RKO (cell line): ENCODE measurements at regions not wholly inside any gene's neighbourhood (a gene's known extent, or its start where the extent isn't known, plus 50 kb on each side); places are given as distances from the start of the nearest gene placed in this dataset.

Experiments
- DNase-seq: peaks from one replicate; pipeline ENCODE4 v3.0.0-alpha.2; 2016; ENCODE audit warnings: low spot score

DNA sequence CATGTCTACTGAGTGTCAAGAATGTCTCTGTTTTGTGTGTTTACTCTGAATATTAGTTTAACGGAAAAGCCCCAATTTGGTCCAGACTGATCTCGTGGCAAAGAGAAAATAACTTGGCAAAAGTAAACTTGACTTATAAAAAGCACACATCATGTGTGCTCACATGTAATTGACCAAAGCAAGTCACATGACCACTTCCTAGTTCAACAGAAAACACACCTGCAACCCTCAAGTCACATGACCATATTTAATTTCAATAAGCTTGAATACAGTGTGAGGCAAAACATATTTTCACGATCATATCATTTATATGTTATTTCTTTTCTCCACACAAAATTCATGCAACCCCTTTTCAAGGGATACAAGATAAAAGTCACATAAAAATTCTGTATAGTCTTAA lies 662.4 kb downstream of the SLITRK1 start:
- no peak for DNase-seq

DNA sequence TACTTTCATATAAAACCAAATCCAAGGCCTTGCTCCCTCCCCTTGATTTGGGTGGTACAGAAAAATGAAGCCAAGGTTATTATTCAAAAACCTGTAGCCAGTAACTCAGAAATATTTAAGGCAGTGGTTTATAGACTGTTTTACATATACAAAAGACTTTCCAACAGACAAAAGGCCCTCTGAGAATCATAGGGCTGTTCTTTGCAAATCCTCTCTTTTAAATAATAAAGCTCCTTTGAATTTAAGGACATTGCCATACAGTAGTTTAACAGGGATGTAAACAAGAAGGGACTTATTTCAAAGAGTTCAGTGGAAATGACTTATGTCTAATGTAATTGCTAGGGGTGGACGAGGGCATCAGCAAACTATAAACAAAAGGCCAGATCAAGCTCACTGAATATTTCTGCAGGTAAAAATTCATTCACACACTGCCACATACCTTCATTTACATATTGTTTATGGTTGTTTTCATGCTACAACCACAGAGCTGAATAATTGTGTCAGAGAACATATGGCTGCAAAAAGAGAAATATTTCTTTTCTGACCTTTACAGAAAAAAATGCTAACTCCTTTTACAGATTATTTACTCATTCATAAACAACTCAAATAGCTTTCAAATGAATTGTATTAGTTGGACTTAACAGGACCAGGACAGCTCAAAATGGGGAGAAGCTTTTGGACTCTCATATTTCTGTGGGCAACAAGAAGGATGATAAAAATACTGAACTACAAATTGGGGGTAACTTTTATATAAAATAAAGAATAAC lies 665.6 kb downstream of the SLITRK1 start:
- no peak for DNase-seq

DNA sequence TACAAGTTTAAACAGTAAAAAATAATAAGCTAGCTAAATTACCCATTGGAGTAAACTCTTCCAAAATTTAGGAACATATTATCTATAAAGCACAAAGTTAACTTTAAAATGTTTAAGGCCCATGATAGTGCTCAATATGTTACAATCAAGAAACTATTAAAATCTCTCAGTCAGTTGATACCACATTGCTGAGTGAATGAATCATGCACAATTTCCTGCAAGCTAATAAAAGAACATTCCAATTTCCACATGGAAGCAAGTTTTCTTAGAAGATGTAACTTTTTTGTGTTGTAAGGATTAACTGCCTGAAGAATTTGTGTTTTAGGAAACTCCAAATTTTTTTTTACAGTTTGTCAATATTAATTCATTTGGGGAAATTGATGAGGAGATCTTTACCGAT lies 666.6 kb downstream of the SLITRK1 start:
- peak; percentile 5 for DNase-seq

DNA sequence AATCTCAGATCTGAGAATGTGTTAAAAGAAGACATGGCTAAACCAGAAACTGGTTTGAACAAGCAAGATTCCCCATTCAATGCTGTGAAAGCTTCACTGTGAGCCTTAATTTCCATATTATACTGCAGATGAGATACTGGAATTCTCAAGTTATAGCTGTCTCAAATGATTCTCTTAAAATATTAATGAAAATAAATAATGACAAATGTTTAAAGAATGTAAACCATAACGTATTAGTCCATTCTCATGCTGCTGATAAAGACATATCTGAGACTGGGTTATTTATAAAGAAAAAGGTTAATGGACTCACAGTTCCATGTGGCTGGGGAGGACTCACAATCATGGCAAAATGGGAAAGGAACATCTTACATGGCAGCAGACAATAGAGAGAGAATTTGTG lies 667.8 kb downstream of the SLITRK1 start:
- no peak for DNase-seq

DNA sequence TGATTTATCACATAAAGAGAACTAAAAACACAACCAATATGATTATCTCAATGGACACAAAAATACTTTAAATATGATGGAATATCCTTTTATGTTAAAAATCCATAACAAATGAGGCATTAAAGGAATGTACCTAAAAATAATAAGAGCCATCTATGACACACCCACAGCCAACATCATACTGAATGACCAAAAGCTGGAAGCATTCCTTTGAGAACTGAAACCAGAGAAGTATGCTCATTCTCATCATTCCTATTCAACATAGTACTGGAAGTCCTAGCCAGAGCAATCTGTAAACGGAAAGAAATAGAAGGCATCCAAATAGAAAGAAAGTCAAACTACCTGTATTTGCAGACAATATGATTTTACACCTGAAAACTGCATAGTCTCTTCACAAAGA lies 671.0 kb downstream of the SLITRK1 start:
- DNase-seq, result no peak

DNA sequence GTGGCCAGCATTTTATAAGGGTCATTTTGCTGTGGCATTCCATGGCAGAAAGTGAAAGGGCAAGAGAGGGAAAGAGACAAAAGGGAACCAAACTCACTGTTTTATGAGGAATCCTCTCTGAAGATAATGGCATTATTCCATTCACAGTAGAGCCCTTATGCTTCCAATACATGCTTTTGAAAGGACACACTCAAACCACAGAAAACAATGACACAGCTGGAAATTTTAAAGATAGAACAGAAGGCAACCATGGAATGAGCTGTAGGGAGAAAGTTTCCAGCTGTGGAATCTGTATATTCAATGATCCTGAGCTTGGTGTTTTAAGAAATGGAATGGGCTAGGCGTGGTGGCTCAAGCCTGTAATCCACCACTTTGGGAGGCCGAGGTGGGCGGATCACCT lies 677.4 kb downstream of the SLITRK1 start:
- no peak for DNase-seq

DNA sequence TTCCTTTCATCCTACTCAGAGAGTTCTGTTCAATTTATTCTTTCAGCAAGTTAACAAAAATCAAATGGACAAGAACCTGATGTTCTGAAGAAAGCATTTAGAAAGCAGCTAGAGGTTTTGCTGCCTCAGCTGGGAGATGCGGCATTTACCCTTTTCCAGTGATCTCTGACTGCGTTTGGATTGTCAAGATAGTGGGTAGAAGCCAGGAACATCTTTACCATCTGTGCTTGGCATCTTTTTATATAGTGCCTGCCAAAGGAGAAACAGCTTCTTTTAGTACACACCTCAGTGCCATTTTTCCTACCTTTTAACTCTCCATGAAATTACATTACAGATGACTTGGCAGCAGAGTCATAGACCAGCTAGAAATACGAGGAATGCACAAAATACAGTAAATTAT lies 680.8 kb downstream of the SLITRK1 start:
- DNase-seq, result no peak

DNA sequence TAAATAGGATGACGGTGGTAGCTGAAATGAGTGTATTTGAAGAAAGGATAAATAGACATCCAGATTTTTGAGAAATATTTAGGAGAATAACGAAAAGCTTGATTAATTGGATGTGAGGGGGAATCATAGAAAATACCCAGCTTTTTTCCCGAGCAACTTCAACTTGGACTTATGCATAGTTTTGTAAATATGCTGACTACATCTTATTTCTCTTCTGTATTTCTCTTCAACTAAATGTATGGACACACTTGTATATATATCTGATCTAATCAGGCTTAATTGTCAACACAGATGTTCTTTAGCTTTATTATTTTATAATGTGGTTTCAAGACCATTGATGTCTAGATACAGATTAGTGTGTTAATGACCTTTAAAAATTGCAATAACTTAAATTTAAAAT lies 685.0 kb downstream of the SLITRK1 start:
- no peak for DNase-seq

DNA sequence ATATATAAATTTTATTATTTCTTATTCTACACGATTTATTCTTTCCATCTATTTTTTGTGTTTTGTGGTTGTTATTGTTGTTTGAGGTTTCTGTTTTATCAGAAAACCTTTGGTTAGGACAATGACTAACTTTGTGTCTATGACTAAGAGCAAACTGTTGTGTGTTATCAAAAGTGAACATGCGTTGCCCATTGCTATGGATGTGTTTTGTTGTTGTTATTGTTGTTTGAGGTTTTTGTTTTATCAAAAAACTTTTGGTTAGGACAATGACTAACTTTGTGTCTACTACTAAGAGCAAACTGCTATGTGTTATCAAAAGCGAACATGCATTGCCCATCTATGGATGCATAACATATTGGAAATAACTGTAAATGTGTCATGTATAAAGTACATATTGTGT lies 692.3 kb downstream of the SLITRK1 start:
- DNase-seq, result no peak

DNA sequence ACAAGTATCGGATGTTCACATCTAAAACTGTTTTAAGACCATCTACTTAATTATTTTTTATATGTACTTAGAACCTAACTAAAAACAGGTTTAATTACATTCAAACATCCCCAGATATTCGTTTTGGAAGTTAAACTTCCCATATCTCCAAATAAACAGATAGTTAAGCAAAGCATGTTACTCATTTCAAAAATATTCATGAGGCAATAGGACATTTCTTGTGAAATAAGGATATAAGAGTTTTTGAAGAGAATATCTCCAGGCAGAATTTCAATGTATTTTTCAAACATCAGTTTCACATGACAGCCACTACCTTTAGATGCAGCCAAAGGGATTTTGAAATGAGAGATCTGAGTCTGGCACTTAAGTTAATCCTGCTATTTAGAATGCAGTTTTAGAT lies 697.5 kb downstream of the SLITRK1 start:
- DNase-seq, result no peak

DNA sequence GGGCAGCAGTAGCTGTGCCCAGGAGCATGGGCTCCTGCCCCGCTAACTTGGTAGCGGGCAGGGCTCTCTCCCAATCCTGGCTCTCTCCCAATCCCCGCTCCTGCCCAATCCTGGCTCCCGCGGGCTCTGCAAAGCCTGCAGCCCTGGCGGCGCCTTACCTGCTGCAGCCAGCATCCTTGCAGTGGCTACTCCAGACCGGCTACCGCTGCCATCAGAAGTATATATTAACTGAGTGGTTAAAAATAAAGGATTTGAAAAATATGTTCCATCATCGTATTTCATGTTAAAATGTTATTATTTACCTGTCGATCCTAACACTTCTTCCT lies 698.2 kb downstream of the SLITRK1 start:
- DNase-seq, result no peak

DNA sequence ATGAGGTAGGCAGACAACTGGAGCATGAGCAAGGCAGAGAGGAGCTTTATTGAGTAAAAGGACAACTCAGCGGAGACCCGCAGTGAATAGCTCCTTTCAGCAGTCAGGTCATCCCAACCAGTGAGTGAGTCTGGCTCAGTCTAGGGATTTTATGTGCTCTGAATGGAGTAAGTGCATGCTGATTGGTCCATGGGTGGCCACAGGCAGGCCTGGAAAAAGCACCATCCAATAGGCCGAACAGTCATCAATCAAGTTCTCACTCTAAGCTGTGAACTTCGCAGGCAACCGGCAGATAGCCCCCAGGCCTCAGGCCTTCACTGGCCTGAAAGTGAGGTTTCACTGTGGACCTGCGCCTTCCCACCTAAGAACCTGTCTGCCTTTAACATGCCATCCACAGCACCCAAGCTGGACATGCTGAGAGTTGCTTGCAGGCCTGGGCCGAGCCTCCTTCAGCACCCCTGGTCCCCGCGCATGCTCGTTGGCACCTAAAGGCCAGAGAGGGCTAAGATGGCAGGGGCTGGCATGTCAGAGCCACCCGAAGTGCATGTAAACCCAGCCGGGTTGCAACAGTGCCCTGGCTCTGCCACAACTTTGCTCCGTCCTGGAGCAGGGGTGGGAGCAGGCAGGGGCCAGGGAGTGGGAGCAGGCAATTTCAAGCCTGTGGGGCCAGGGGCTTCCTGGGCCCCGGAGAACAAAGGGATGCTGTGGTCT lies 698.7 kb downstream of the SLITRK1 start:
- DNase-seq, result no peak

DNA sequence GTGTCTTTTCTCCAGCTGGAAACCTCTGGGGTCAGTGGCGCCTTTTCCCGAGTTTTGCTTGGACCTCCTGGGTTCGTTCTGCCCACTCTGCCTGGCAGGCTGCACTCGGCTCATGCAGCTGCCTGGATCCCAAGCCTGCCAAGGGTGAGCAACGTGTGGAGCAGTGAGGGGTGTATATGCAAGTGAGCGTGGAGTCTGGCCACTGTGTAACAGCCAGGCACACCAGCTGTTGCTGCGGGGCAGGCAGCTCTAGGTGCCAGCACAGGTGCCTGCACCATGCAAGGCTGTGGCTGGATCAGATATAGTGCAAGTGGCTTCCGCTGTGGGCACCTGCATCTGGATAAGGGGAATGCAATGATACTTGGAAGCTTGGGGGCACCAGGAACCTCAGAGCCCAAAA lies 699.4 kb downstream of the SLITRK1 start:
- no peak for DNase-seq

DNA sequence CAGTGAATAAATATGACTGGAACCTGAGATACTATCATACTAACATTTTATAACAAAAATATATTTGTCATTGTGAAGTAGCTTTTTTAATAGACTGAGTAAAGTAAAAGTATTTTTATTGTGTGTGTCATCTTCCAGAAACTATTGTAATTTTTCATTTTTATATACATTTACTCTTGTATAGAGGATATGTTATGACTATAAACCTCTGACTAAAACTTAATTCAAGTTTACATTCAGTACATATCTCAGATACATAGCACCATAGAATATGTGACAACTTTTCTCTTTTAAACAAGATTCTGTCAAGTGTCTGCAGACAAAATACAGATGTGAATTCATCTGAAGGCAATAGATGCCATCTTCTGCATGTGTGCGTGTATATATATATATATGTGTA lies 704.3 kb downstream of the SLITRK1 start:
- no peak for DNase-seq

DNA sequence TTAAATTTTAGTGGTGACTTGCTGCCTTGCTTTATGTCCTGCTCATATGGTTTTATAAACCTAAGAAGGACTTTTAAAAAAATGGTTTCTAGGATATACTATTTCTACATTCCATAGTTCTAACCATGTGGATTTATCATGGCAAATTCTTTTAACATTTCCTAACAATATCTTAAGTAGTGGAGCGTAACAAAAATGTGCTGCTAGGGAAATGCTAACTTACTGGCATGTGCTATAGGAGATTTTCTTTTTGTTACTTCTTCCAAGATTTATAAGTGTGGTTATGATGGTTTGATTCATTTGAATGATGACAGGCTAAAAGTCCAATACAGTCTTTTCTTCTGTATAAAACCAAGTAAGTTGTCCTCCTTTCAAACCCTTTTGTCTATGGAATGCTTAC lies 713.7 kb downstream of the SLITRK1 start:
- no peak for DNase-seq

DNA sequence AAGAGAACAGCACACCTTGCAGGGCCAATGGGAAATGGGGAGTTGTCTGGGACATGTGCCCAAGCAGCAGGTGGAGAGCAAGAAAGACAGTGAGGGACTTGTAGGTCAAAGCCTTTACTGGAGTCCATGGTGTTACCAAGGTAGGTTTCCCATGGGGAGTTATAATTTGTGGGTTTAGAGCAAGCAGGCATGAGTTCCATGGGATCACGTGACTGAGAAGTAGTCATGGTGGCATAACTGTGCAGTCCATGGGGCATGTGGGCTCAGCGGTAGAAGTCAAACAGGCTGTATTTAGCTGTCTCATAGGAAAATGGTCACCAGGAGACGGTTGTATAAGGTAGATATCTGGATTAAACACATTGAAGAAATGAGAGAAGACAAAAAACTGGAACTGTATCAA lies 715.1 kb downstream of the SLITRK1 start:
- DNase-seq, result no peak

DNA sequence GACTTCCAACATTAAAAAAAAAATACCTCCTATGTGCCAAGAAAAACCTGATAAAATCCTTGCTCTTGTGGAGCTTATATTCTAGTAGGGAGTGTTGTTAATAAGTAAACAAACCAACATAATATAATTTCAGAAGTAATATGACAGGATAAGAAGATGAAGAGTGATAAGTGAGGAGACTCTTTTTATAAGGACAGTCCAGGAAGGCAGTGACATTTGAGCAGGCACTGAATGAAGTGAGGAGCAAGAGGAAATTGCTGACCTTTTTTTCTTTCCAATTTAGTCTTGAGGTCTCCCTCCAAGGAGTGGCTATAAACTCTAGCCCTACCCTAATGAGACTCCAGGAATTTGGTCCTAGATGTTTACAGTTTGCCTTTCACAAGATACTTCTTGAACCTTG lies 715.7 kb downstream of the SLITRK1 start:
- no peak for DNase-seq

DNA sequence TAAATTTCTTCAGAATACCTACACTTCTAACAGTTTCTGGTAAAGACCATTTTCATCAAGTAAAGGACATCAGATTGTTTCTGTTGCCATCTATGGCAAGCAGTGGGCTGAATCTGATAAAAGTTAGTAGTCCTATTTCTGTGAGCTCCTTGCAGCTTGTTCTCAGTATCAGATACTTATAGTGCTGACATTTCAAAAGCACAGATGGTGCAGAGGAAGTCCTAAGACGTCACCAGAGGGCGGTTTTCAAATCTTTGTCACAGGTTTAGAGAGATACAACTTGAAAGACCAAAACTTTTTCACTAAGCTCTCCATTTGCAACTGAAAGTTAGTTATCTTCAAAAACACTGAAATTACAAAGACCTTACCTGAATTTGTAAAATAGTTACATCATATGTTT lies 719.8 kb downstream of the SLITRK1 start:
- DNase-seq, result no peak

DNA sequence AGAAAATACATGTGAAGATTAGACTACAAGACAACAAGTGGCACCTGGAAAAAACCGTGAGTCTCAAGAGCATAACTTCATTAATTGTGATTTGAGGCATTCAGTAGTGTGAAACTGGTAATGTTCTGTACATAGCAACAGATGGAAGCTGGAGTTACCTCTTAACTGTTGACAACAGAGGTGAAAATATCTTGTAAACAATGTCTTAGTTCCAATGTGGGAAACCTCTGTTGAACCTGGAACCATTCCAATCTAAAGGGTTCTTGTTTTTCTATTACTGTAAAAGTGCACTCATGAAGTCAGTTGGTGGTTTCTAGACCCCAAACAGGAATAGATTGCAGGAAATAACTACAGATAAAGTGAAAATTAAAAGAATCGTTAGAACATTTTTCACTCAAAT lies 728.4 kb downstream of the SLITRK1 start:
- DNase-seq, result no peak

DNA sequence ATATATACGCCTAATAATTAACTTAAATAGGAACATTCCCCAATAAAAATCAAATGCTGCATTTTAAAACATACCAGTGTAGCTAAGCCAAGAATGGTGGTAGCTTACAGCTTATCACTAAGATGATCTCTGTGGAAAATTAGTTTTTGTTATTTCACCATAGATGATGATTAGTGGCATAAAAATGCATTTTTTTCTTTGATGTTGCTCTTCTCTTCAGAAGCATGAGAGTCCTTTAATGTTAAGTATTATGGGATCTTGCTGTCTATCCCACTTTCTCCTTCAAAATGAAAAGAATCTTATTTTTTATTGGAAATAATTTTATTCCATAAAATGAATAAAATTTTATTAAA lies 731.0 kb downstream of the SLITRK1 start:
- DNase-seq, result no peak

DNA sequence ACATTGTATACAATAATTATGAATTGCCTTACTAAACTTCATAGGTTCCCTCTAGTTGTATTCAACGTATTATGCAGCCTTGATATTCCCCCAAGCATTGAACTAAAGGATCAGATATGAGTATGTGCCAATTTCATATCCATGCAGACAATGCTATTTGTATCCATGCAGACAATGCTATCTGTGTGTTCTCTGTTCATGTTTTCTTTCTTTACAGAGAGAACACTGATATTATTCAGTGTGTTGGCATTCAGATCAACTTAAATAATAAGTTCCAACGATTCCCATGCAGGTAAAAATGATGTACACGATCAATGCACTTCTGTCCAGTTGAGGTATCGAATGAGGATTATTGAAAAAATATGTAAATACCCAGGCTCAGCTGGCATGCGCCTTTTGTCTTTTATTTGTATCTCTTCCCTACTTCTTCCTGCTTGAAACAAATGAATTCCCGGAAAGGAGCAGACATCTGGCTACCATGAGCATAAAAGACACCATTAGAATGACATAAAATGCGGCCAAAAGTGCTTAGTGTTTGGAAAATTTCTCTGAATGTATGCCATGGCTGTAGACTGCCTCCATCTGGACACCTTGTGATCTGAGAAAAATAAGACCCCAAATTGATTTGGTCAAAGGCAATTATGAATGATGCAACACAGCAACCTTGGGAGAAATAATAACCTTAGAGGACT lies 731.5 kb downstream of the SLITRK1 start:
- no peak for DNase-seq

DNA sequence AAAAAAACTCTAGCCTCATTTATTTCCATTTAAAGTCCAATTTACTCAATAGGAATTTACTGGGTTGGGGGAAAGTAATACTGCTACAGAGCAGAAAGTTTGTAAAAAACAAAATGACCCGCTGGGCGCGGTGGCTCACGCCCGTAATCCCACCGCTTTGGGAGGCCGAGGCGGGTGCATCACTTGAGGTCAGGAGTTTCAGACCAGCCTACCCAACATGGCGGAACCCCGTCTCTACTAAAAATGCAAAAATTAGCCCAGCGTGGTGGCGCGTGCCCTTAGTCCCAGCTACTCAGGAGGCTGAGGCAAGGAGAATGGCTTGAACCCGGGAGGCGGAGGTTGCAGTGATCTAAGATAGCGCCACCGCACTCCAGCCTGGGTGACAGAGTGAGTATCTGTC lies 745.6 kb downstream of the SLITRK1 start:
- DNase-seq, result no peak

DNA sequence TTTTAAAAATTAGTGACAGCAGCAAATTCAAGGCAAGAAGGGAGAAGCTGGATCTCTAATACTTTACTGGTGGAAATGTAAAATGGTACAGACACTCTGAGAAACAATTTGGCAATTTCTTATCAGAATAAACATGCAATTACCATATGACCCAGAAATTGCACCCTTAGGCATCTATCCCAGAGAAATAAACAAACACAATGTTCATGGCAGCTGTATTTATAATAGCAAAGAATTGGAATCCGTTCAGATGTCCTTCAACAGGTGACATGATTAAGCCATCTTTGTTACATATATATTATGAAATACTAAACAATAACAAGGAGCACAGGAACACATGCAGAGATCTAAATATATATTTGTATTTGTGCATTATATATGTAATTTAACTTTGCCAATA lies 756.5 kb downstream of the SLITRK1 start:
- no peak for DNase-seq

DNA sequence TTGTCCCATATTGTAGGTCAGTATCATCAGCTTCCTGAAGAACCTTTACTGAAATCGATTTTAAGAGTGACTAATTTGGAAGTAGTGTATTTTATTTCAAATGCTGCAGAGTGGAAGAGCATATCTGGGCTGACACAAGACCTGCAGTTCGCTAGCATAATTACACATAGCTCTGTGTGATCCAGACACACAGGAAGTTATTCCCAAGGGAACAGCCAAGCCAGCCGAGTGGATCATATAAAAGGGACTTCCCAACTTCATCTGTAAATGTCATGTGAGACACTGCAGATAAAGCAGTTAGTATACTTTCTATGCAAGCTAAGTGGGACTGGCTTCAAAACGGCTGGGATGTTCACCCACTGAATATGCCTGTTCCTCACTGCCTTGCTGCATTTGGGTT lies 760.4 kb downstream of the SLITRK1 start:
- no peak for DNase-seq
